H9 (cell line): ENCODE measurements at regions not wholly inside any gene's neighbourhood (a gene's known extent, or its start where the extent isn't known, plus 50 kb on each side); places are given as distances from the start of the nearest gene placed in this dataset.

Source experiments
- DNase-seq: peaks from one replicate; pipeline ENCODE4 v3.0.0-alpha.2; 2017
- H2AFZ ChIP-seq: one replicate; pipeline ENCODE4 v1.6.1; 2013; ENCODE audit warnings: mild to moderate bottlenecking, low read length, control low read depth, moderate library complexity
- H2AK5ac ChIP-seq: 2 replicates; pipeline ENCODE4 v1.6.1; 2013; ENCODE audit warnings: low read length, control low read depth, mixed read lengths; ENCODE audit not compliant: insufficient read length
- H2BK120ac ChIP-seq: one replicate; pipeline ENCODE4 v1.6.1; 2013; ENCODE audit warnings: low read depth, mild to moderate bottlenecking, low read length, control low read depth, inconsistent platforms; ENCODE audit not compliant: poor library complexity, severe bottlenecking
- H2BK12ac ChIP-seq: 2 replicates; pipeline ENCODE4 v1.6.1; 2013; ENCODE audit warnings: low read length, control low read depth, mixed read lengths, low read depth; ENCODE audit not compliant: insufficient read length
- H2BK15ac ChIP-seq: 2 replicates; pipeline ENCODE4 v1.6.1; 2013; ENCODE audit warnings: low read depth, low read length, control low read depth
- H2BK20ac ChIP-seq: one replicate; pipeline ENCODE4 v1.6.1; 2013; ENCODE audit warnings: low read depth, mild to moderate bottlenecking, low read length, control low read depth, inconsistent platforms; ENCODE audit not compliant: poor library complexity, severe bottlenecking
- H2BK5ac ChIP-seq: 2 replicates; pipeline ENCODE4 v1.6.1; 2013; ENCODE audit warnings: low read length, control low read depth, mixed read lengths; ENCODE audit not compliant: insufficient read length
- H3K14ac ChIP-seq: 2 replicates; pipeline ENCODE4 v1.6.1; 2013; ENCODE audit warnings: low read length, control low read depth; ENCODE audit not compliant: insufficient read depth
- H3K18ac ChIP-seq: 2 replicates; pipeline ENCODE4 v1.6.1; 2013; ENCODE audit warnings: low read depth, mild to moderate bottlenecking, mixed read lengths, low read length, control low read depth; ENCODE audit not compliant: insufficient read length
- H3K23ac ChIP-seq: 2 replicates; pipeline ENCODE4 v1.6.1; 2013; ENCODE audit warnings: low read length, control low read depth, mixed read lengths, low read depth; ENCODE audit not compliant: insufficient read length
- H3K23me2 ChIP-seq: 2 replicates; pipeline ENCODE4 v1.6.1; 2013; ENCODE audit warnings: low read depth, mild to moderate bottlenecking, mixed read lengths, low read length, control low read depth; ENCODE audit not compliant: insufficient read length, poor library complexity, severe bottlenecking
- H3K27ac ChIP-seq: 2 replicates; pipeline ENCODE4 v1.5.1; 2013; ENCODE audit warnings: low read length, control low read depth, mixed read lengths, low read depth; ENCODE audit not compliant: insufficient read length
- H3K27me3 ChIP-seq: 2 replicates; pipeline ENCODE4 v1.6.1; 2013; ENCODE audit warnings: low read length, control low read depth, inconsistent platforms; ENCODE audit not compliant: insufficient read depth
- H3K4ac ChIP-seq: 2 replicates; pipeline ENCODE4 v1.6.1; 2013; ENCODE audit warnings: low read depth, mild to moderate bottlenecking, control low read depth, inconsistent platforms, low read length, moderate library complexity
- H3K4me1 ChIP-seq: 2 replicates; pipeline ENCODE4 v1.6.1; 2013; ENCODE audit warnings: low read length, control low read depth, inconsistent platforms; ENCODE audit not compliant: insufficient read depth
- H3K4me2 ChIP-seq: 2 replicates; pipeline ENCODE4 v1.6.1; 2013; ENCODE audit warnings: low read length, control low read depth, mixed read lengths; ENCODE audit not compliant: insufficient read length, insufficient read depth
- H3K56ac ChIP-seq: 2 replicates; pipeline ENCODE4 v1.6.1; 2013; ENCODE audit warnings: low read depth, mild to moderate bottlenecking, mixed read lengths, low read length, control low read depth; ENCODE audit not compliant: insufficient read length
- H3K79me1 ChIP-seq: 2 replicates; pipeline ENCODE4 v1.6.1; 2013; ENCODE audit warnings: low read depth, mild to moderate bottlenecking, moderate library complexity, low read length, control low read depth, inconsistent platforms; ENCODE audit not compliant: insufficient read depth, poor library complexity, severe bottlenecking
- H3K79me2 ChIP-seq: 2 replicates; pipeline ENCODE4 v1.6.1; 2013; ENCODE audit warnings: low read length, control low read depth, inconsistent platforms; ENCODE audit not compliant: insufficient read depth
- H3K9ac ChIP-seq: 2 replicates; pipeline ENCODE4 v1.6.1; 2013; ENCODE audit warnings: low read length, control low read depth, mixed read lengths; ENCODE audit not compliant: insufficient read length; ENCODE audit errors: extremely low read depth
- H3K9me3 ChIP-seq: one replicate; pipeline ENCODE4 v1.6.1; 2013; ENCODE audit warnings: low read depth, low read length, inconsistent platforms; ENCODE audit not compliant: control insufficient read depth
- H3T11ph ChIP-seq: one replicate; pipeline ENCODE4 v1.6.1; 2013; ENCODE audit warnings: mild to moderate bottlenecking, low read length, control low read depth, inconsistent platforms
- H4K20me1 ChIP-seq: one replicate; pipeline ENCODE4 v1.6.1; 2013; ENCODE audit not compliant: control insufficient read depth, insufficient read length, insufficient read depth
- H4K5ac ChIP-seq: 2 replicates; pipeline ENCODE4 v1.6.1; 2013; ENCODE audit warnings: low read depth, mild to moderate bottlenecking, mixed read lengths, low read length, control low read depth; ENCODE audit not compliant: insufficient read length
- H4K8ac ChIP-seq: replicated peaks from 2 replicates; pipeline ENCODE4 v1.6.1; 2013; ENCODE audit warnings: low read length, control low read depth, mixed read lengths, low read depth; ENCODE audit not compliant: insufficient read length
- H4K91ac ChIP-seq: 2 replicates; pipeline ENCODE4 v1.6.1; 2013; ENCODE audit warnings: low read depth, mild to moderate bottlenecking, moderate library complexity, mixed read lengths, low read length, control low read depth; ENCODE audit not compliant: insufficient read length
- H3K27ac Mint-ChIP-seq, 3 experiments: 2 replicates in 2 of 3; 3 replicates in 1 of 3; pipeline ENCODE4 v1.8.0; 2020 to 2021; ENCODE audit warnings: mixed read lengths in 3 of 3, mild to moderate bottlenecking in 1 of 3, moderate library complexity in 1 of 3
- H3K27me3 Mint-ChIP-seq: 2 replicates; pipeline ENCODE4 v1.8.0; 2021; ENCODE audit warnings: low read depth, mild to moderate bottlenecking, moderate library complexity, mixed read lengths
- H3K36me3 Mint-ChIP-seq, 3 experiments: 2 replicates in 2 of 3; 3 replicates in 1 of 3; pipeline ENCODE4 v1.8.0; 2020 to 2021; ENCODE audit warnings: low read depth in 3 of 3, mixed read lengths in 3 of 3; ENCODE audit not compliant: insufficient read depth in 1 of 3
- H3K4me1 Mint-ChIP-seq, 2 experiments: 2 replicates each; pipeline ENCODE4 v1.8.0; 2020; ENCODE audit warnings: mixed read lengths in 2 of 2
- H3K4me3 Mint-ChIP-seq, 2 experiments: 2 replicates in 1 of 2; 3 replicates in 1 of 2; pipeline ENCODE4 v1.8.0; 2020 to 2021; ENCODE audit warnings: mild to moderate bottlenecking in 2 of 2, mixed read lengths in 2 of 2, moderate library complexity in 1 of 2
- H3K9me3 Mint-ChIP-seq, 2 experiments: 2 replicates in 1 of 2; 3 replicates in 1 of 2; pipeline ENCODE4 v1.8.0; 2020; ENCODE audit warnings: mild to moderate bottlenecking in 2 of 2, mixed read lengths in 2 of 2, moderate library complexity in 1 of 2
- CTCF ChIP-seq: fragments of 200-600 bp; sonication (generic); conservative IDR thresholded peaks from 3 replicates; pipeline ENCODE4 v1.8.0; 2021; ENCODE audit warnings: antibody characterized with exemption, mild to moderate bottlenecking
- WGBS: extraction: QIAGEN DNeasy Blood & Tissue Kit; methylation state at CpG from one replicate; pipeline ENCODE4 v1.1.7; 2013; ENCODE audit warnings: missing lambda C conversion rate, low lambda C conversion rate, mixed read lengths; ENCODE audit not compliant: insufficient read length; ENCODE audit errors: extremely low coverage; 5-methylcytosine and 5-hydroxymethylcytosine counted together

- H3K4me1 ChIP-seq = peaks cover 2% of the 10 kb centered on the region; the same call in 1 of the 2 replicates
- DNase-seq = no peak
- H3K9me3 Mint-ChIP-seq = peaks cover 0 to 3% of the 10 kb centered on the region in 2 experiments; a peak in 1 of 5 replicates
- no peak overlapping the region for H3T11ph ChIP-seq
- H3K9me3 ChIP-seq = no peaks in the 10 kb centered on the region
- no peak overlapping the region for H4K5ac ChIP-seq
- no peak overlapping the region for H4K8ac ChIP-seq
- no peak overlapping the region; a peak in 1 of 7 replicates for H3K27ac Mint-ChIP-seq
- no peak overlapping the region for H3K27ac ChIP-seq
- H2BK5ac ChIP-seq = no peak overlapping the region
- no peak overlapping the region for H3K56ac ChIP-seq
- TF ChIP-seq CTCF = no peak
- H3K9ac ChIP-seq = no peak overlapping the region
- no peak overlapping the region for H2AK5ac ChIP-seq
- H3K23me2 ChIP-seq = no peaks in the 10 kb centered on the region
- no peaks in the 10 kb centered on the region for H3K27me3 ChIP-seq
- no peaks in the 10 kb centered on the region; a peak in 1 of 7 replicates for H3K36me3 Mint-ChIP-seq
- H3K4ac ChIP-seq = no peak overlapping the region
- no peak overlapping the region for H3K4me3 Mint-ChIP-seq
- no peak overlapping the region for H4K91ac ChIP-seq
- H3K23ac ChIP-seq = no peak overlapping the region
- H3K79me2 ChIP-seq = no peaks in the 10 kb centered on the region
- H2BK20ac ChIP-seq = no peak overlapping the region
- no peak overlapping the region for H3K18ac ChIP-seq
- H2BK120ac ChIP-seq = no peak overlapping the region
- no CpG with 5 or more reads among the region's 6 CpGs for WGBS
- no peak overlapping the region for H2BK15ac ChIP-seq
- no peaks in the 10 kb centered on the region for H4K20me1 ChIP-seq
- H3K4me2 ChIP-seq = no peak overlapping the region
- no peaks in the 10 kb centered on the region for H3K79me1 ChIP-seq
- H3K14ac ChIP-seq = no peak overlapping the region
- H3K4me1 Mint-ChIP-seq = peaks cover 11 to 28% of the 10 kb centered on the region in 2 experiments
- H3K27me3 Mint-ChIP-seq = peaks cover 5% of the 10 kb centered on the region
- H2AFZ ChIP-seq = no peak overlapping the region
- no peak overlapping the region for H2BK12ac ChIP-seq
These were observed 150.5 kb downstream of the EN1 start for GRCh38 chr2:118696786-118697465.
